ENCODE measurements at regions not wholly inside any gene's neighbourhood (a gene's known extent, or its start where the extent isn't known, plus 50 kb on each side); places are given as distances from the start of the nearest gene placed in this dataset.

DNA sequence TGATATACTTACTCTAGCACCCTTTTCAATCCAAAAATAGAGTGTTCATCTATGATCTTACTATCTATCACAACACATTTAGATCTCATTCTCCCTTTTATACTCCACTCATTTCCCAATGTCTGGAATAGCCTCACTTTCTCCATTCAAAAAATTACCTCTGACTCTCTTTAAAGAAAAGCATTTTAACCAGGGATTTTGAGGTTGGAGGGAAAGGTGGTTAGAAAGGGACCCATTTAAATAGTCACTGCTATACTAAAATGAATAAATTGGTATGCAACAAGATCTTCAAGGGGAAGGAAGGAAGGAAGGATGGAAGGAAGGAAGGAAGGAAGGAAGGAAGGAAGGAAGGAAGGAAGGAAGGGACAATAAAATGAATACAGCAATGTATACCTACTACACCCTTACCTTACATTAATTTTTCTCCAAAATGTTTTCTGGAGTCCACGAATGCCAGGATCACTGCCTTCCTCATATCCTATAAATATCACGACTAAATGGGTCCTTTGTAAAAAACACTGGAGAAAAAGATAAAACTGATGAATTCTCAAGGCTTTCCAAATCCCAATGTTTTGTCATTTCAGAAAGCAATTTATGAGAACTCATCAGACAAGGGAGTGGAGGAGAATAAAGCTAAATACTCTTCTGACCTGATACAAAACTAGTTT is 202.7 kb downstream of the ZEB2 start:
- DNase-seq = no peak
- Histone ChIP-seq H3K4me2 (replicated peaks; ENCODE audit: extremely low read depth, low read length, poor library complexity, severe bottlenecking) (no peak overlapping the region), H3K27me3 (ENCODE audit: control insufficient read depth in 2 of 2, insufficient read depth in 2 of 2, low read length in 2 of 2) (no peaks in the 10 kb centered on the region), H3K9ac (ENCODE audit: insufficient read depth, low read length, poor library complexity, severe bottlenecking) (no peak overlapping the region), H4K20me1 (ENCODE audit: insufficient read depth, low read length) (no peaks in the 10 kb centered on the region), H3K4me1 (ENCODE audit: control insufficient read depth in 1 of 2, insufficient read depth in 2 of 2, low read length in 2 of 2) (peaks cover 0 to 4% of the 10 kb centered on the region in 2 donors), H2AFZ (ENCODE audit: insufficient read depth, low read depth, low read length, poor library complexity, severe bottlenecking) (no peak overlapping the region), H3K79me2 (ENCODE audit: insufficient read depth, low read length) (no peaks in the 10 kb centered on the region), H3K27ac (ENCODE audit: low read depth in 1 of 2, low read length in 2 of 2) (no peak overlapping the region), H3K36me3 (replicated peaks in 1 of 2; ENCODE audit: control insufficient read depth in 1 of 2, insufficient read depth in 2 of 2, low read length in 2 of 2) (no peaks in the 10 kb centered on the region), H3K4me3 (replicated peaks in 1 of 3; ENCODE audit: low read depth in 2 of 3, low read length in 3 of 3) (no peak overlapping the region), H3K9me3 (replicated peaks in 1 of 2; ENCODE audit: control insufficient read depth in 1 of 2, insufficient read depth in 1 of 2, low read length in 2 of 2) (peaks cover 12 to 15% of the 10 kb centered on the region in 2 donors)
- Mint-ChIP-seq H3K27me3 (ENCODE audit: low read depth in 3 of 3) (no peaks in the 10 kb centered on the region), H3K27ac (peak overlapping the region in 1 of 7 donors; percentile 61), H3K4me1 (peaks cover 8% of the 10 kb centered on the region), H3K9me3 (peaks cover 11 to 21% (median 16%) of the 10 kb centered on the region in 7 donors), H3K36me3 (peaks cover 9 to 20% of the 10 kb centered on the region in 2 donors), H3K4me3 (no peak overlapping the region)
- intact Hi-C loops (cut with micrococcal nuclease) = no loop called here
- WGBS (ENCODE audit: insufficient coverage) = no CpG with 5 or more reads among the region's 2 CpGs
- TF ChIP-seq, protein P1, sequence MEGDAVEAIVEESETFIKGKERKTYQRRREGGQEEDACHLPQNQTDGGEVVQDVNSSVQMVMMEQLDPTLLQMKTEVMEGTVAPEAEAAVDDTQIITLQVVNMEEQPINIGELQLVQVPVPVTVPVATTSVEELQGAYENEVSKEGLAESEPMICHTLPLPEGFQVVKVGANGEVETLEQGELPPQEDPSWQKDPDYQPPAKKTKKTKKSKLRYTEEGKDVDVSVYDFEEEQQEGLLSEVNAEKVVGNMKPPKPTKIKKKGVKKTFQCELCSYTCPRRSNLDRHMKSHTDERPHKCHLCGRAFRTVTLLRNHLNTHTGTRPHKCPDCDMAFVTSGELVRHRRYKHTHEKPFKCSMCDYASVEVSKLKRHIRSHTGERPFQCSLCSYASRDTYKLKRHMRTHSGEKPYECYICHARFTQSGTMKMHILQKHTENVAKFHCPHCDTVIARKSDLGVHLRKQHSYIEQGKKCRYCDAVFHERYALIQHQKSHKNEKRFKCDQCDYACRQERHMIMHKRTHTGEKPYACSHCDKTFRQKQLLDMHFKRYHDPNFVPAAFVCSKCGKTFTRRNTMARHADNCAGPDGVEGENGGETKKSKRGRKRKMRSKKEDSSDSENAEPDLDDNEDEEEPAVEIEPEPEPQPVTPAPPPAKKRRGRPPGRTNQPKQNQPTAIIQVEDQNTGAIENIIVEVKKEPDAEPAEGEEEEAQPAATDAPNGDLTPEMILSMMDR (IDR thresholded peaks at IDR 0.05) = no peak

DNA sequence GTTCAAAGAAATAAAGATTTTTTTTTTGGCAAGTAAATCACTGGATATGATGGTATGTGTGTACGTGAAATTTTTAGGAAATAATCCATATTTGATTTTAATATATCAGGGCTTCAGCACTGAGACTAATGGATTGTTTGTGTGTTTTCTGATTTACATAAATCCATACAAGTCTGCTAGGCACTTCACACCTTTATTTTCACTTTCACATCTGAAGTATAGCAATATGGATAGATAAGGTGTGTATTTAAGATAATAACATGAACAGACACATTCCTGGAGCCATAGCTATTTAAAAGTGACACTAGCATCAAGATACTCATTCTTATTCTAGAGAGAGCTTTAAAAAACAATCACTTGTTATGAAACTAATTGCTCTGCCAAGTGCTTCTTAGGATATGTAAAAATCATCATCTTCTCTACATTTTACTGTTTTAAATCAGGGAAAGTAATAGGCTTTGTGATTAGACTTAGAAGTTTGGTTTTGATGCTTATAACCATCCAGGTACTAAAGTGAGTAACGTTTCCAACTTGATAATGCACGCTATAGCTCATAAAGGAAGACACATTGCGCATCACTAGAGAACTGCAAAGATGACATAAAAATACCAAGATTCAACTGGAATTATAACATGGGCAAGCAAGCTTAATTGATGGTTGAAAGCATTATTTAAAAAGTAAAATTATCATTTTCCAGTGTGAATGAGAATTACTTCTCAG is 208.9 kb downstream of the ZEB2 start:
- H3K27me3 ChIP-seq (ENCODE audit: control insufficient read depth in 2 of 2, insufficient read depth in 2 of 2, low read length in 2 of 2) = no peaks in the 10 kb centered on the region
- no peak overlapping the region for H3K4me3 ChIP-seq (replicated peaks in 1 of 3; ENCODE audit: low read depth in 2 of 3, low read length in 3 of 3)
- H3K36me3 Mint-ChIP-seq = peaks cover 14 to 25% of the 10 kb centered on the region in 2 donors
- no peak overlapping the region for H3K27ac Mint-ChIP-seq
- peaks cover 14 to 17% of the 10 kb centered on the region in 2 donors for H3K9me3 ChIP-seq (replicated peaks in 1 of 2; ENCODE audit: control insufficient read depth in 1 of 2, insufficient read depth in 1 of 2, low read length in 2 of 2)
- TF ChIP-seq, protein P1 (IDR thresholded peaks at IDR 0.05) = no peak
- H2AFZ ChIP-seq (ENCODE audit: insufficient read depth, low read depth, low read length, poor library complexity, severe bottlenecking) = no peak overlapping the region
- no CpG with 5 or more reads among the region's 4 CpGs for WGBS (ENCODE audit: insufficient coverage)
- intact Hi-C loops (cut with micrococcal nuclease) = no loop called here
- peaks cover 0 to 3% (median 0%) of the 10 kb centered on the region in 3 donors for H3K27me3 Mint-ChIP-seq (ENCODE audit: low read depth in 3 of 3)
- no peak for DNase-seq
- H3K27ac ChIP-seq (ENCODE audit: low read depth in 1 of 2, low read length in 2 of 2) = no peak overlapping the region
- H3K4me2 ChIP-seq (replicated peaks; ENCODE audit: extremely low read depth, low read length, poor library complexity, severe bottlenecking) = no peak overlapping the region
- no peak overlapping the region for H3K9ac ChIP-seq (ENCODE audit: insufficient read depth, low read length, poor library complexity, severe bottlenecking)
- peaks cover 4% of the 10 kb centered on the region for H3K4me1 Mint-ChIP-seq
- H3K4me1 ChIP-seq (ENCODE audit: control insufficient read depth in 1 of 2, insufficient read depth in 2 of 2, low read length in 2 of 2) = no peaks in the 10 kb centered on the region
- no peak overlapping the region for H3K4me3 Mint-ChIP-seq
- peaks cover 19 to 28% (median 22%) of the 10 kb centered on the region in 7 donors for H3K9me3 Mint-ChIP-seq
- no peaks in the 10 kb centered on the region for H3K79me2 ChIP-seq (ENCODE audit: insufficient read depth, low read length)
- H4K20me1 ChIP-seq (ENCODE audit: insufficient read depth, low read length) = no peaks in the 10 kb centered on the region
- no peaks in the 10 kb centered on the region for H3K36me3 ChIP-seq (replicated peaks in 1 of 2; ENCODE audit: control insufficient read depth in 1 of 2, insufficient read depth in 2 of 2, low read length in 2 of 2)

All from CD14-positive monocyte (primary cell).